Liver (tissue), 3 donors: ENCODE measurements at regions not wholly inside any gene's neighbourhood (a gene's known extent, or its start where the extent isn't known, plus 50 kb on each side); places are given as distances from the start of the nearest gene placed in this dataset.

Source experiments
- ATF3 ChIP-seq: IDR thresholded peaks from 2 replicates; pipeline ENCODE4 v1.6.1; 2016; ENCODE audit warnings: antibody characterized with exemption
- GABPA ChIP-seq, 2 donors: IDR thresholded peaks in 1 of 2; conservative IDR thresholded peaks in 1 of 2; 2 replicates each; pipeline ENCODE4 v1.6.1; 2016; ENCODE audit warnings: antibody characterized with exemption in 2 of 2, mild to moderate bottlenecking in 1 of 2, moderate library complexity in 1 of 2
- JUND ChIP-seq, 2 donors: IDR thresholded peaks; 2 replicates each; pipeline ENCODE4 v1.6.1; 2016; ENCODE audit warnings: antibody characterized with exemption in 2 of 2
- RAD21 ChIP-seq, 2 donors: IDR thresholded peaks; 2 replicates each; pipeline ENCODE4 v1.6.1; 2016; ENCODE audit warnings: antibody characterized with exemption in 2 of 2, mild to moderate bottlenecking in 2 of 2
- RXRA ChIP-seq, 2 donors: IDR thresholded peaks; 2 replicates each; pipeline ENCODE4 v1.6.1; 2017 to 2018; ENCODE audit warnings: antibody characterized with exemption in 2 of 2, mild to moderate bottlenecking in 1 of 2
- TAF1 ChIP-seq: conservative IDR thresholded peaks from 2 replicates; pipeline ENCODE4 v1.6.1; 2016; ENCODE audit warnings: antibody characterized with exemption, mild to moderate bottlenecking
- YY1 ChIP-seq: IDR thresholded peaks from 2 replicates; pipeline ENCODE4 v1.6.1; 2016; ENCODE audit warnings: antibody characterized with exemption, mild to moderate bottlenecking
- TF ChIP-seq, protein P1 (sequence below): fragments of 150-350 bp; IDR thresholded peaks from 2 replicates; pipeline ENCODE4 v1.5.1; 2017; ENCODE audit warnings: improper control_type of control experiment, low read depth, low read length; ENCODE audit not compliant: missing input control
- TF ChIP-seq, protein P2 (sequence below): IDR thresholded peaks from 2 replicates; pipeline ENCODE4 v1.6.1; 2016; ENCODE audit warnings: antibody characterized with exemption, mild to moderate bottlenecking
- TF ChIP-seq, protein P3 (sequence below): IDR thresholded peaks from 2 replicates; pipeline ENCODE4 v1.6.1; 2016; ENCODE audit warnings: antibody characterized with exemption
- TF ChIP-seq, protein P4 (sequence below): IDR thresholded peaks from 2 replicates; pipeline ENCODE4 v1.6.1; 2016; ENCODE audit warnings: antibody characterized with exemption
- donor health status: healthy.
- donor health status: healthy.

GRCh38 chr10:106499448-106499847, 665.1 kb downstream of the SORCS1 start:
- TF ChIP-seq GABPA (IDR thresholded peaks at IDR 0.05 in 1 of 2, conservative IDR thresholded peaks at IDR 0.05 in 1 of 2) (no peak), RAD21 (IDR thresholded peaks at IDR 0.05) (no peak), YY1 (no peak), JUND (IDR thresholded peaks at IDR 0.05) (no peak), RXRA (IDR thresholded peaks at IDR 0.05) (peak in 1 of 2 donors; percentile 10), ATF3 (no peak), TAF1 (no peak)
- TF ChIP-seq, protein P1, sequence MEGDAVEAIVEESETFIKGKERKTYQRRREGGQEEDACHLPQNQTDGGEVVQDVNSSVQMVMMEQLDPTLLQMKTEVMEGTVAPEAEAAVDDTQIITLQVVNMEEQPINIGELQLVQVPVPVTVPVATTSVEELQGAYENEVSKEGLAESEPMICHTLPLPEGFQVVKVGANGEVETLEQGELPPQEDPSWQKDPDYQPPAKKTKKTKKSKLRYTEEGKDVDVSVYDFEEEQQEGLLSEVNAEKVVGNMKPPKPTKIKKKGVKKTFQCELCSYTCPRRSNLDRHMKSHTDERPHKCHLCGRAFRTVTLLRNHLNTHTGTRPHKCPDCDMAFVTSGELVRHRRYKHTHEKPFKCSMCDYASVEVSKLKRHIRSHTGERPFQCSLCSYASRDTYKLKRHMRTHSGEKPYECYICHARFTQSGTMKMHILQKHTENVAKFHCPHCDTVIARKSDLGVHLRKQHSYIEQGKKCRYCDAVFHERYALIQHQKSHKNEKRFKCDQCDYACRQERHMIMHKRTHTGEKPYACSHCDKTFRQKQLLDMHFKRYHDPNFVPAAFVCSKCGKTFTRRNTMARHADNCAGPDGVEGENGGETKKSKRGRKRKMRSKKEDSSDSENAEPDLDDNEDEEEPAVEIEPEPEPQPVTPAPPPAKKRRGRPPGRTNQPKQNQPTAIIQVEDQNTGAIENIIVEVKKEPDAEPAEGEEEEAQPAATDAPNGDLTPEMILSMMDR: no peak
- TF ChIP-seq, protein P2, sequence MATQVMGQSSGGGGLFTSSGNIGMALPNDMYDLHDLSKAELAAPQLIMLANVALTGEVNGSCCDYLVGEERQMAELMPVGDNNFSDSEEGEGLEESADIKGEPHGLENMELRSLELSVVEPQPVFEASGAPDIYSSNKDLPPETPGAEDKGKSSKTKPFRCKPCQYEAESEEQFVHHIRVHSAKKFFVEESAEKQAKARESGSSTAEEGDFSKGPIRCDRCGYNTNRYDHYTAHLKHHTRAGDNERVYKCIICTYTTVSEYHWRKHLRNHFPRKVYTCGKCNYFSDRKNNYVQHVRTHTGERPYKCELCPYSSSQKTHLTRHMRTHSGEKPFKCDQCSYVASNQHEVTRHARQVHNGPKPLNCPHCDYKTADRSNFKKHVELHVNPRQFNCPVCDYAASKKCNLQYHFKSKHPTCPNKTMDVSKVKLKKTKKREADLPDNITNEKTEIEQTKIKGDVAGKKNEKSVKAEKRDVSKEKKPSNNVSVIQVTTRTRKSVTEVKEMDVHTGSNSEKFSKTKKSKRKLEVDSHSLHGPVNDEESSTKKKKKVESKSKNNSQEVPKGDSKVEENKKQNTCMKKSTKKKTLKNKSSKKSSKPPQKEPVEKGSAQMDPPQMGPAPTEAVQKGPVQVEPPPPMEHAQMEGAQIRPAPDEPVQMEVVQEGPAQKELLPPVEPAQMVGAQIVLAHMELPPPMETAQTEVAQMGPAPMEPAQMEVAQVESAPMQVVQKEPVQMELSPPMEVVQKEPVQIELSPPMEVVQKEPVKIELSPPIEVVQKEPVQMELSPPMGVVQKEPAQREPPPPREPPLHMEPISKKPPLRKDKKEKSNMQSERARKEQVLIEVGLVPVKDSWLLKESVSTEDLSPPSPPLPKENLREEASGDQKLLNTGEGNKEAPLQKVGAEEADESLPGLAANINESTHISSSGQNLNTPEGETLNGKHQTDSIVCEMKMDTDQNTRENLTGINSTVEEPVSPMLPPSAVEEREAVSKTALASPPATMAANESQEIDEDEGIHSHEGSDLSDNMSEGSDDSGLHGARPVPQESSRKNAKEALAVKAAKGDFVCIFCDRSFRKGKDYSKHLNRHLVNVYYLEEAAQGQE: no peak
- TF ChIP-seq, protein P3, sequence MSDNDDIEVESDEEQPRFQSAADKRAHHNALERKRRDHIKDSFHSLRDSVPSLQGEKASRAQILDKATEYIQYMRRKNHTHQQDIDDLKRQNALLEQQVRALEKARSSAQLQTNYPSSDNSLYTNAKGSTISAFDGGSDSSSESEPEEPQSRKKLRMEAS: no peak
- TF ChIP-seq, protein P4, sequence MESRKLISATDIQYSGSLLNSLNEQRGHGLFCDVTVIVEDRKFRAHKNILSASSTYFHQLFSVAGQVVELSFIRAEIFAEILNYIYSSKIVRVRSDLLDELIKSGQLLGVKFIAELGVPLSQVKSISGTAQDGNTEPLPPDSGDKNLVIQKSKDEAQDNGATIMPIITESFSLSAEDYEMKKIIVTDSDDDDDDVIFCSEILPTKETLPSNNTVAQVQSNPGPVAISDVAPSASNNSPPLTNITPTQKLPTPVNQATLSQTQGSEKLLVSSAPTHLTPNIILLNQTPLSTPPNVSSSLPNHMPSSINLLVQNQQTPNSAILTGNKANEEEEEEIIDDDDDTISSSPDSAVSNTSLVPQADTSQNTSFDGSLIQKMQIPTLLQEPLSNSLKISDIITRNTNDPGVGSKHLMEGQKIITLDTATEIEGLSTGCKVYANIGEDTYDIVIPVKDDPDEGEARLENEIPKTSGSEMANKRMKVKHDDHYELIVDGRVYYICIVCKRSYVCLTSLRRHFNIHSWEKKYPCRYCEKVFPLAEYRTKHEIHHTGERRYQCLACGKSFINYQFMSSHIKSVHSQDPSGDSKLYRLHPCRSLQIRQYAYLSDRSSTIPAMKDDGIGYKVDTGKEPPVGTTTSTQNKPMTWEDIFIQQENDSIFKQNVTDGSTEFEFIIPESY: no peak
